Liver (tissue), 8 donors: ENCODE measurements at regions not wholly inside any gene's neighbourhood (a gene's known extent, or its start where the extent isn't known, plus 50 kb on each side); places are given as distances from the start of the nearest gene placed in this dataset.

Experiments
- DNase-seq: peaks from one replicate; pipeline ENCODE4 v3.0.0-alpha.2; 2017; ENCODE audit warnings: low spot score
- H3K27ac ChIP-seq, 2 donors: one replicate each; pipeline ENCODE4 v1.7.0; 2013; ENCODE audit warnings: inconsistent platforms in 2 of 2, low read length in 2 of 2, control low read depth in 1 of 2, low read depth in 1 of 2, mild to moderate bottlenecking in 1 of 2
- H3K27me3 ChIP-seq, 4 donors: one replicate each; pipeline versions ENCODE4 v1.6.1 to v1.7.0; 2013; ENCODE audit warnings: low read length in 3 of 4, inconsistent platforms in 1 of 4, mild to moderate bottlenecking in 1 of 4, moderate library complexity in 1 of 4; ENCODE audit not compliant: control insufficient read depth in 4 of 4, insufficient read depth in 4 of 4
- H3K36me3 ChIP-seq, 4 donors: one replicate each; pipeline versions ENCODE4 v1.6.1 to v1.7.0; 2013; ENCODE audit warnings: low read length in 3 of 4, mild to moderate bottlenecking in 3 of 4, low read depth in 1 of 4, moderate library complexity in 1 of 4; ENCODE audit not compliant: control insufficient read depth in 4 of 4, insufficient read depth in 3 of 4
- H3K4me1 ChIP-seq, 4 donors: one replicate each; pipeline versions ENCODE4 v1.6.1 to v1.7.0; 2013; ENCODE audit warnings: low read length in 3 of 4, mild to moderate bottlenecking in 3 of 4, moderate library complexity in 1 of 4; ENCODE audit not compliant: control insufficient read depth in 4 of 4, insufficient read depth in 4 of 4
- H3K4me3 ChIP-seq, 3 donors: one replicate each; pipeline versions ENCODE4 v1.6.1 to v1.7.0; 2013; ENCODE audit warnings: low read length in 3 of 3, control low read depth in 1 of 3, low read depth in 1 of 3, mild to moderate bottlenecking in 1 of 3
- H3K9ac ChIP-seq, 2 donors: one replicate each; pipeline ENCODE4 v1.7.0; 2013; ENCODE audit warnings: low read length in 2 of 2, mild to moderate bottlenecking in 2 of 2, moderate library complexity in 2 of 2, control low read depth in 1 of 2, low read depth in 1 of 2
- H3K9me3 ChIP-seq, 4 donors: one replicate each; pipeline versions ENCODE4 v1.6.1 to v1.7.0; 2013; ENCODE audit warnings: low read length in 3 of 4; ENCODE audit not compliant: control insufficient read depth in 4 of 4
- ATF3 ChIP-seq: IDR thresholded peaks from 2 replicates; pipeline ENCODE4 v1.6.1; 2016; ENCODE audit warnings: antibody characterized with exemption
- EGR1 ChIP-seq, 2 donors: IDR thresholded peaks; 2 replicates each; pipeline ENCODE4 v1.6.1; 2016 to 2018; ENCODE audit warnings: antibody characterized with exemption in 2 of 2, low read depth in 2 of 2
- FOXA1 ChIP-seq: IDR thresholded peaks from 2 replicates; pipeline ENCODE4 v1.6.1; 2016; ENCODE audit warnings: antibody characterized with exemption
- FOXA2 ChIP-seq: IDR thresholded peaks from 2 replicates; pipeline ENCODE4 v1.6.1; 2016; ENCODE audit warnings: antibody characterized with exemption
- GABPA ChIP-seq, 2 donors: IDR thresholded peaks in 1 of 2; conservative IDR thresholded peaks in 1 of 2; 2 replicates each; pipeline ENCODE4 v1.6.1; 2016; ENCODE audit warnings: antibody characterized with exemption in 2 of 2, mild to moderate bottlenecking in 1 of 2, moderate library complexity in 1 of 2
- HNF4A ChIP-seq, 2 donors: conservative IDR thresholded peaks; 2 replicates each; pipeline ENCODE4 v1.6.1; 2016; ENCODE audit warnings: antibody characterized with exemption in 2 of 2, mild to moderate bottlenecking in 2 of 2
- HNF4G ChIP-seq: IDR thresholded peaks from 2 replicates; pipeline ENCODE4 v1.6.1; 2016; ENCODE audit warnings: antibody characterized with exemption
- JUND ChIP-seq, 2 donors: IDR thresholded peaks; 2 replicates each; pipeline ENCODE4 v1.6.1; 2016; ENCODE audit warnings: antibody characterized with exemption in 2 of 2
- MAX ChIP-seq: IDR thresholded peaks from 2 replicates; pipeline ENCODE4 v1.6.1; 2016; ENCODE audit warnings: antibody characterized with exemption
- NR2F2 ChIP-seq: IDR thresholded peaks from 2 replicates; pipeline ENCODE4 v1.6.1; 2016; ENCODE audit warnings: antibody characterized with exemption
- RAD21 ChIP-seq, 2 donors: IDR thresholded peaks; 2 replicates each; pipeline ENCODE4 v1.6.1; 2016; ENCODE audit warnings: antibody characterized with exemption in 2 of 2, mild to moderate bottlenecking in 2 of 2
- REST ChIP-seq: IDR thresholded peaks from 2 replicates; pipeline ENCODE4 v1.6.1; 2016; ENCODE audit warnings: antibody characterized with exemption, mild to moderate bottlenecking
- RXRA ChIP-seq, 2 donors: IDR thresholded peaks; 2 replicates each; pipeline ENCODE4 v1.6.1; 2017 to 2018; ENCODE audit warnings: antibody characterized with exemption in 2 of 2, mild to moderate bottlenecking in 1 of 2
- SP1 ChIP-seq: IDR thresholded peaks from 2 replicates; pipeline ENCODE4 v1.6.1; 2018; ENCODE audit warnings: antibody characterized with exemption, mild to moderate bottlenecking
- TAF1 ChIP-seq: conservative IDR thresholded peaks from 2 replicates; pipeline ENCODE4 v1.6.1; 2016; ENCODE audit warnings: antibody characterized with exemption, mild to moderate bottlenecking
- YY1 ChIP-seq: IDR thresholded peaks from 2 replicates; pipeline ENCODE4 v1.6.1; 2016; ENCODE audit warnings: antibody characterized with exemption, mild to moderate bottlenecking
- ZBTB33 ChIP-seq: IDR thresholded peaks from 2 replicates; pipeline ENCODE4 v1.6.1; 2016; ENCODE audit warnings: antibody characterized with exemption
- WGBS: extraction: QIAGEN DNeasy Blood & Tissue Kit; methylation state at CpG from one replicate; pipeline ENCODE4 v1.1.7; 2013; 5-methylcytosine and 5-hydroxymethylcytosine counted together
- TF ChIP-seq, protein P1 (sequence below): fragments of 150-350 bp; IDR thresholded peaks from 2 replicates; pipeline ENCODE4 v1.5.1; 2017; ENCODE audit warnings: improper control_type of control experiment, low read depth, low read length; ENCODE audit not compliant: missing input control
- donor health status: healthy.
- donor health status: healthy.
- donor health status: healthy.
- donor health status: healthy.
- donor health status: healthy.

DNA sequence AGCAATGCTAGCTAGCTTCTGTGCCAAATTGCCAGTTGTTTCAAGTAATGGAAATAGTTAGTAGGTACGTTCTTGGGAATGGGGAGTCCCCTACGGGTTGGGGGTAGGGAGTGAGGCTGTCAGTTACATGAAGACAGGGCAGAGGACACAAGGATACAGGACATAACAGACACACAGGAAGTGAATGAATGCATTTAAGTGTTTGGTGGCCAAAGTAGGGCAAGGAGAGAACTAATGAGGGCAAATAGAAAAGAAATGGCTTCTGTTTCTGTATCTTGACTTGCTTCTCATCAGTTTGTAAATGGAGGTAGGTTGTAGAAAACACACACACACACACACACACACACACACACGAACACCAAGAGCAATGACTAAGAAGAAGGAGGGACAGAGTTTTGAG, 142.2 kb downstream of the S1PR1 start:
- Histone ChIP-seq H3K4me1 (no peaks in the 10 kb centered on the region), H3K27me3 (no peaks in the 10 kb centered on the region), H3K9ac (no peak overlapping the region), H3K9me3 (no peaks in the 10 kb centered on the region), H3K4me3 (no peak overlapping the region), H3K27ac (no peak overlapping the region), H3K36me3 (no peaks in the 10 kb centered on the region)
- TF ChIP-seq FOXA2: no peak
- TF ChIP-seq RXRA (IDR thresholded peaks at IDR 0.05): no peak
- no peak for TF ChIP-seq YY1
- no peak for TF ChIP-seq HNF4G
- no peak for TF ChIP-seq MAX
- TF ChIP-seq ZBTB33: no peak
- TF ChIP-seq GABPA (IDR thresholded peaks at IDR 0.05 in 1 of 2, conservative IDR thresholded peaks at IDR 0.05 in 1 of 2): no peak
- TF ChIP-seq, protein P1, sequence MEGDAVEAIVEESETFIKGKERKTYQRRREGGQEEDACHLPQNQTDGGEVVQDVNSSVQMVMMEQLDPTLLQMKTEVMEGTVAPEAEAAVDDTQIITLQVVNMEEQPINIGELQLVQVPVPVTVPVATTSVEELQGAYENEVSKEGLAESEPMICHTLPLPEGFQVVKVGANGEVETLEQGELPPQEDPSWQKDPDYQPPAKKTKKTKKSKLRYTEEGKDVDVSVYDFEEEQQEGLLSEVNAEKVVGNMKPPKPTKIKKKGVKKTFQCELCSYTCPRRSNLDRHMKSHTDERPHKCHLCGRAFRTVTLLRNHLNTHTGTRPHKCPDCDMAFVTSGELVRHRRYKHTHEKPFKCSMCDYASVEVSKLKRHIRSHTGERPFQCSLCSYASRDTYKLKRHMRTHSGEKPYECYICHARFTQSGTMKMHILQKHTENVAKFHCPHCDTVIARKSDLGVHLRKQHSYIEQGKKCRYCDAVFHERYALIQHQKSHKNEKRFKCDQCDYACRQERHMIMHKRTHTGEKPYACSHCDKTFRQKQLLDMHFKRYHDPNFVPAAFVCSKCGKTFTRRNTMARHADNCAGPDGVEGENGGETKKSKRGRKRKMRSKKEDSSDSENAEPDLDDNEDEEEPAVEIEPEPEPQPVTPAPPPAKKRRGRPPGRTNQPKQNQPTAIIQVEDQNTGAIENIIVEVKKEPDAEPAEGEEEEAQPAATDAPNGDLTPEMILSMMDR: no peak
- no peak for TF ChIP-seq FOXA1
- TF ChIP-seq TAF1: no peak
- TF ChIP-seq EGR1 (IDR thresholded peaks at IDR 0.05; ENCODE audit: low read depth in 2 of 2): no peak
- no peak for TF ChIP-seq HNF4A (conservative IDR thresholded peaks at IDR 0.05)
- TF ChIP-seq SP1: no peak
- TF ChIP-seq ATF3: no peak
- no peak for TF ChIP-seq NR2F2
- no peak for TF ChIP-seq RAD21 (IDR thresholded peaks at IDR 0.05)
- TF ChIP-seq JUND (IDR thresholded peaks at IDR 0.05): no peak
- TF ChIP-seq REST: no peak
- no peak for DNase-seq
- WGBS: 71% methylated on average over 3 of the region's 3 CpGs

- no peaks in the 10 kb centered on the region for H3K4me1 ChIP-seq
- DNase-seq: no peak
- no peak overlapping the region for H3K9ac ChIP-seq
- WGBS: 70% methylated on average over 2 of the region's 2 CpGs
- H3K4me3 ChIP-seq: no peak overlapping the region
- H3K27ac ChIP-seq: no peak overlapping the region
- H3K9me3 ChIP-seq: no peaks in the 10 kb centered on the region
- no peaks in the 10 kb centered on the region for H3K36me3 ChIP-seq
- no peaks in the 10 kb centered on the region for H3K27me3 ChIP-seq
- no peak for TF ChIP-seq REST
- TF ChIP-seq RAD21 (IDR thresholded peaks at IDR 0.05): no peak
- TF ChIP-seq HNF4A (conservative IDR thresholded peaks at IDR 0.05): no peak
- TF ChIP-seq YY1: no peak
- no peak for TF ChIP-seq TAF1
- no peak for TF ChIP-seq EGR1 (IDR thresholded peaks at IDR 0.05; ENCODE audit: low read depth in 2 of 2)
- no peak for TF ChIP-seq GABPA (IDR thresholded peaks at IDR 0.05 in 1 of 2, conservative IDR thresholded peaks at IDR 0.05 in 1 of 2)
- TF ChIP-seq RXRA (IDR thresholded peaks at IDR 0.05): no peak
- TF ChIP-seq FOXA2: no peak
- no peak for TF ChIP-seq HNF4G
- TF ChIP-seq, protein P1: no peak
- no peak for TF ChIP-seq NR2F2
Observed at GRCh38 chr1:101379950-101380349, 143.1 kb downstream of the S1PR1 start.
